ENCODE measurements at regions not wholly inside any gene's neighbourhood (a gene's known extent, or its start where the extent isn't known, plus 50 kb on each side); places are given as distances from the start of the nearest gene placed in this dataset.

DNA sequence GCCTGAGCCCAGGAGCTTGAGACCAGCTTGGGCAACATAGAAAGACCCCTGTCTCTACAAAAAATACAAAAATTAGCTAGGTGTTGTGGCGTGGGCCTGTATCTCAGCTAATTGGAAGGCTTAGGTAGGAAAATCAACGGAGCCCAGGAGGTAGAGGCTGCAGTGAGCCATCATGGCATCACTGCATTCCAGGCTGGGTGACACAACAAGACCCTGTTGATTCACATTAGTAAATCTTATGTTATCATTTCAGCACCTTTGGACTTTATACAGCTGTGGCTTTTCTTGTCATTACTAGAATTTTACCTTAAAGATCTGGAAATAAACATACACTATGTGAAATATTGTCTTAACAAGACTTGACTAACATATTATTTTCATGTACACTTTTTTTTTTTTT, 185.0 kb downstream of the ZNF608 start:
- TF ChIP-seq, protein P1, sequence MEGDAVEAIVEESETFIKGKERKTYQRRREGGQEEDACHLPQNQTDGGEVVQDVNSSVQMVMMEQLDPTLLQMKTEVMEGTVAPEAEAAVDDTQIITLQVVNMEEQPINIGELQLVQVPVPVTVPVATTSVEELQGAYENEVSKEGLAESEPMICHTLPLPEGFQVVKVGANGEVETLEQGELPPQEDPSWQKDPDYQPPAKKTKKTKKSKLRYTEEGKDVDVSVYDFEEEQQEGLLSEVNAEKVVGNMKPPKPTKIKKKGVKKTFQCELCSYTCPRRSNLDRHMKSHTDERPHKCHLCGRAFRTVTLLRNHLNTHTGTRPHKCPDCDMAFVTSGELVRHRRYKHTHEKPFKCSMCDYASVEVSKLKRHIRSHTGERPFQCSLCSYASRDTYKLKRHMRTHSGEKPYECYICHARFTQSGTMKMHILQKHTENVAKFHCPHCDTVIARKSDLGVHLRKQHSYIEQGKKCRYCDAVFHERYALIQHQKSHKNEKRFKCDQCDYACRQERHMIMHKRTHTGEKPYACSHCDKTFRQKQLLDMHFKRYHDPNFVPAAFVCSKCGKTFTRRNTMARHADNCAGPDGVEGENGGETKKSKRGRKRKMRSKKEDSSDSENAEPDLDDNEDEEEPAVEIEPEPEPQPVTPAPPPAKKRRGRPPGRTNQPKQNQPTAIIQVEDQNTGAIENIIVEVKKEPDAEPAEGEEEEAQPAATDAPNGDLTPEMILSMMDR (conservative IDR thresholded peaks at IDR 0.05; ENCODE audit: low read depth, low read length): no peak
- TF ChIP-seq EZH2 (IDR thresholded peaks at IDR 0.05; ENCODE audit: borderline replicate concordance, low read depth, low read length, poor library complexity, severe bottlenecking): no peak
- Histone ChIP-seq H3K4me1 (ENCODE audit: insufficient read depth, low read length, poor library complexity, severe bottlenecking) (no peaks in the 10 kb centered on the region), H3K36me3 (ENCODE audit: insufficient read depth, low read length, poor library complexity, severe bottlenecking) (no peaks in the 10 kb centered on the region), H3K4me3 (ENCODE audit: low read depth, low read length, poor library complexity, severe bottlenecking) (no peak overlapping the region), H3K27ac (ENCODE audit: low read depth, low read length, poor library complexity, severe bottlenecking) (no peak overlapping the region), H3K9me3 (ENCODE audit: low read depth, low read length, poor library complexity, severe bottlenecking) (no peaks in the 10 kb centered on the region), H3K27me3 (replicated peaks; ENCODE audit: insufficient read depth, low read depth, low read length, poor library complexity) (no peaks in the 10 kb centered on the region)
- DNase-seq (ENCODE audit: low spot score): no peak
- intact Hi-C loops (cut with micrococcal nuclease; ENCODE audit: unreplicated experiment): no loop called here
- no TSS peak for BruUV-seq (replicated peaks)
- POLR2A ChIA-PET (ENCODE audit: low non-redundant PET): no interaction called here
- CTCF ChIA-PET: no interaction called here

DNA sequence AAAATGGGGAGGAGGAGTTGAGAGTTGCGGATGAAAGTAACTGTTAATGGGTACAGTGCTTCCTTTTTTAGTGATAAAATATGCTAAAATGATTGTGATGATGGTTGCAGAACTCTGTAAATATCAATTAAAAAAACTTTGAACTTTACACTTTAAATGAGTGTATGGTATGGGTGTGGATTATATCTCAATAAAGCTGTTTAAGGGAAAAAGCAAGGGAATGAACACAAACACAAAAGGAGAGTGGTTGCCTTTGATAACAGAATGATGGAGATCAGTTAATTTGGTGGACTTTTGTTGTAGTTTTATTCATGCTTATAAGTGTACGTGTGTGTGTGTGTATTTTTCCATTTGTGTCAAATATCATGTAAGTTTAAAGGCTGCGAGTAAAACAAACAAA, 186.1 kb downstream of the ZNF608 start:
- ChIA-PET CTCF (no interaction called here), POLR2A (ENCODE audit: low non-redundant PET) (no interaction called here)
- Histone ChIP-seq H3K36me3 (ENCODE audit: insufficient read depth, low read length, poor library complexity, severe bottlenecking) (no peaks in the 10 kb centered on the region), H3K9me3 (ENCODE audit: low read depth, low read length, poor library complexity, severe bottlenecking) (no peaks in the 10 kb centered on the region), H3K4me1 (ENCODE audit: insufficient read depth, low read length, poor library complexity, severe bottlenecking) (no peaks in the 10 kb centered on the region), H3K27me3 (replicated peaks; ENCODE audit: insufficient read depth, low read depth, low read length, poor library complexity) (no peaks in the 10 kb centered on the region), H3K27ac (ENCODE audit: low read depth, low read length, poor library complexity, severe bottlenecking) (no peak overlapping the region), H3K4me3 (ENCODE audit: low read depth, low read length, poor library complexity, severe bottlenecking) (no peak overlapping the region)
- intact Hi-C loops (cut with micrococcal nuclease; ENCODE audit: unreplicated experiment): no loop called here
- no TSS peak for BruUV-seq (replicated peaks)
- DNase-seq (ENCODE audit: low spot score): no peak
- no peak for TF ChIP-seq EZH2 (IDR thresholded peaks at IDR 0.05; ENCODE audit: borderline replicate concordance, low read depth, low read length, poor library complexity, severe bottlenecking)
- TF ChIP-seq, protein P1 (conservative IDR thresholded peaks at IDR 0.05; ENCODE audit: low read depth, low read length): no peak

DNA sequence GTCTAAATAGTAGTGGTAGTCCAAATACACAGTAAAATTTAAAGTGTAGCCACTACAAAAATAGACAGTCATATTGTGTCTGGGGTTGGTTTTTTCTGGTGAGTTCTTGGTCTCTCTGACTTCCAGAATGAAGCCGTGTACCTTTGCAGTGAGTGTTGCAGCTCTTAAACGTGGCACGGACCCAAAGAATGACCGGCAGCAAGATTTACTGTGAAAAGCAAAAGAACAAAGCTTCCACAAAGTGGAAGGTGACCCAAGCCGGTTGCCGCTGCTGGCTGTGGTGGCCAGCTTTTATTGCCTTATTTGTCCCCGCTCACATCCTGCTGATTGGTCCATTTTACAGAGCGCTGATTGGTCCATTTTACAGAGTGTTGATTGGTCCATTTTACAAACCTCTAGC, 188.7 kb downstream of the ZNF608 start:
- Histone ChIP-seq H3K4me1 (ENCODE audit: insufficient read depth, low read length, poor library complexity, severe bottlenecking) (no peaks in the 10 kb centered on the region), H3K27me3 (replicated peaks; ENCODE audit: insufficient read depth, low read depth, low read length, poor library complexity) (no peaks in the 10 kb centered on the region), H3K9me3 (ENCODE audit: low read depth, low read length, poor library complexity, severe bottlenecking) (no peaks in the 10 kb centered on the region), H3K36me3 (ENCODE audit: insufficient read depth, low read length, poor library complexity, severe bottlenecking) (no peaks in the 10 kb centered on the region), H3K4me3 (ENCODE audit: low read depth, low read length, poor library complexity, severe bottlenecking) (no peak overlapping the region), H3K27ac (ENCODE audit: low read depth, low read length, poor library complexity, severe bottlenecking) (no peak overlapping the region)
- no TSS peak for BruUV-seq (replicated peaks)
- TF ChIP-seq, protein P1 (conservative IDR thresholded peaks at IDR 0.05; ENCODE audit: low read depth, low read length): no peak
- no peak for TF ChIP-seq EZH2 (IDR thresholded peaks at IDR 0.05; ENCODE audit: borderline replicate concordance, low read depth, low read length, poor library complexity, severe bottlenecking)
- intact Hi-C loops (cut with micrococcal nuclease; ENCODE audit: unreplicated experiment): no loop called here
- CTCF ChIA-PET: no interaction called here
- POLR2A ChIA-PET (ENCODE audit: low non-redundant PET): no interaction called here
- DNase-seq (ENCODE audit: low spot score): no peak
